ENCODE measurements at regions not wholly inside any gene's neighbourhood (a gene's known extent, or its start where the extent isn't known, plus 50 kb on each side); places are given as distances from the start of the nearest gene placed in this dataset.

DNA sequence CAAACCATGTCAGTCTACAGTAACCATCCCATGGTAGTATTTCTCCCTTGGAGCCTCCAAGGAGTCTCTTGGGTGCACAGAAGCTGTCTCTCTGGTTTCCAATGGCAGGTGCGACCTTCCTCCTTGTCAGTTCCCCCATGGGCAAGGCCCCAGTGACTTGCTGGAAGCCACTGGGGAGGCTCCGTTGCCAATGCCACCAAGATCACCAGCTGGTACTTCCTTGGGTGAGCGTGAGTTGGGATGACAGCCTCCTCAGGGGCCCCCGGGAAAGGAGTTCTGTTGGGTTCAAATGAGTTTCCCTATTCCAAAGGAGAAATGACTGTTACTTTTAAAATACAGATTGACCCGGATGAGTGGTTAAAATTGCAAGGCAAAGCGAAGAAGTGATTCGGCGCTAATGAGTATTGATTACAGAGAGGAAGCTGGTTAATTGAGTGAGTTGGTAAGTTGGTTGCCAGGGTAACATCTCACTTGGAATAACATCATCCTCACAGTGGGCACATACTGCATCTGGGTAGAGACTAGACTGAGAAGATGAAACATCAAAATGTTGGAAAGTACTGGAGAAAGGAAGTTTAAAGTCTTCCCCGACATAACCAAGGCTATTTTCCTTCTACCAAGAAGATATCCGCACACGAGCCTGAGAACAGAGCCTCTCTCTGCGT lies 53.0 kb upstream of the LAPTM5 start:
- TF ChIP-seq, protein P1, sequence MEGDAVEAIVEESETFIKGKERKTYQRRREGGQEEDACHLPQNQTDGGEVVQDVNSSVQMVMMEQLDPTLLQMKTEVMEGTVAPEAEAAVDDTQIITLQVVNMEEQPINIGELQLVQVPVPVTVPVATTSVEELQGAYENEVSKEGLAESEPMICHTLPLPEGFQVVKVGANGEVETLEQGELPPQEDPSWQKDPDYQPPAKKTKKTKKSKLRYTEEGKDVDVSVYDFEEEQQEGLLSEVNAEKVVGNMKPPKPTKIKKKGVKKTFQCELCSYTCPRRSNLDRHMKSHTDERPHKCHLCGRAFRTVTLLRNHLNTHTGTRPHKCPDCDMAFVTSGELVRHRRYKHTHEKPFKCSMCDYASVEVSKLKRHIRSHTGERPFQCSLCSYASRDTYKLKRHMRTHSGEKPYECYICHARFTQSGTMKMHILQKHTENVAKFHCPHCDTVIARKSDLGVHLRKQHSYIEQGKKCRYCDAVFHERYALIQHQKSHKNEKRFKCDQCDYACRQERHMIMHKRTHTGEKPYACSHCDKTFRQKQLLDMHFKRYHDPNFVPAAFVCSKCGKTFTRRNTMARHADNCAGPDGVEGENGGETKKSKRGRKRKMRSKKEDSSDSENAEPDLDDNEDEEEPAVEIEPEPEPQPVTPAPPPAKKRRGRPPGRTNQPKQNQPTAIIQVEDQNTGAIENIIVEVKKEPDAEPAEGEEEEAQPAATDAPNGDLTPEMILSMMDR (IDR thresholded peaks at IDR 0.05; ENCODE audit: poor library complexity, severe bottlenecking), result no peak
- TF ChIP-seq RAD21 (conservative IDR thresholded peaks at IDR 0.05), result no peak
- TF ChIP-seq EP300 (conservative IDR thresholded peaks at IDR 0.05; ENCODE audit: poor library complexity, severe bottlenecking), result no peak
- TF ChIP-seq SMC3 (conservative IDR thresholded peaks at IDR 0.05; ENCODE audit: poor library complexity), result no peak
- TF ChIP-seq TAF1 (IDR thresholded peaks at IDR 0.05; ENCODE audit: low read depth), result no peak
- TF ChIP-seq EZH2 (IDR thresholded peaks at IDR 0.05; ENCODE audit: borderline replicate concordance, insufficient read depth, low read length, poor library complexity, severe bottlenecking), result no peak
- TF ChIP-seq POLR2AphosphoS5 (IDR thresholded peaks at IDR 0.05), result no peak

Data from neural cell (in vitro differentiated cells).